T-helper 1 cell treated with Interleukin-12 subunit alpha and Interleukin-12 subunit beta and Interleukin-4 antibody, amounts not matched to agents 30 μg/mL and 1 μg/mL, for 36 hours (primary cell): ENCODE measurements at regions not wholly inside any gene's neighbourhood (a gene's known extent, or its start where the extent isn't known, plus 50 kb on each side); places are given as distances from the start of the nearest gene placed in this dataset.

ENCODE experiments used
- H3K27ac Mint-ChIP-seq: one replicate; pipeline ENCODE4 v1.8.0; 2021; ENCODE audit warnings: mild to moderate bottlenecking, mixed read lengths
- H3K27me3 Mint-ChIP-seq: one replicate; pipeline ENCODE4 v1.8.0; 2021; ENCODE audit warnings: low read depth, mixed read lengths
- H3K36me3 Mint-ChIP-seq: one replicate; pipeline ENCODE4 v1.8.0; 2021; ENCODE audit warnings: low read depth, mixed read lengths
- H3K4me1 Mint-ChIP-seq: one replicate; pipeline ENCODE4 v1.8.0; 2021; ENCODE audit warnings: low read depth, mixed read lengths
- H3K4me3 Mint-ChIP-seq: one replicate; pipeline ENCODE4 v1.8.0; 2021; ENCODE audit warnings: mild to moderate bottlenecking, moderate library complexity, mixed read lengths
- H3K9me3 Mint-ChIP-seq: one replicate; pipeline ENCODE4 v1.8.0; 2021; ENCODE audit warnings: mixed read lengths

DNA sequence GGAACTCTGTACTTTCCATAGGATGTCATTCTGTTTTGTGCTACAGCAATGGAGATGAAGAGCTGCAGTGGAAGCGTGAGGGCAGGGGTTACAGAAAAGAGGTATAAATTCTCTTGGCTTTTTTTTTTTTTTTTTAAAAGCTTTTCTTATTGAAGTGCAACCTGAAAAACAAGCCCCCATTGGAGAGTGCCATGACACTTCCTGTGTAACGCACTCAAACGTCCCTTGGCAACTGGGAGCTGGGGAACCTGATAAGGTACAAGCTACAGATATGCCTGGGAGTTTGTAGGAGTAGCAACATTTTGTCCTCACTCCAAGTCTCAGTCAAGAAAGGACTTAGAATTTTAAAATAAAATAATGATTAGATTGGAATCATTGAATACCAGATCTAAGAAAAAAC is 512.1 kb downstream of the RPS24 start:
- Mint-ChIP-seq H3K4me1 (peaks cover 14% of the 10 kb centered on the region), H3K9me3 (no peaks in the 10 kb centered on the region), H3K36me3 (no peaks in the 10 kb centered on the region), H3K4me3 (no peak overlapping the region), H3K27ac (no peak overlapping the region), H3K27me3 (no peaks in the 10 kb centered on the region)

DNA sequence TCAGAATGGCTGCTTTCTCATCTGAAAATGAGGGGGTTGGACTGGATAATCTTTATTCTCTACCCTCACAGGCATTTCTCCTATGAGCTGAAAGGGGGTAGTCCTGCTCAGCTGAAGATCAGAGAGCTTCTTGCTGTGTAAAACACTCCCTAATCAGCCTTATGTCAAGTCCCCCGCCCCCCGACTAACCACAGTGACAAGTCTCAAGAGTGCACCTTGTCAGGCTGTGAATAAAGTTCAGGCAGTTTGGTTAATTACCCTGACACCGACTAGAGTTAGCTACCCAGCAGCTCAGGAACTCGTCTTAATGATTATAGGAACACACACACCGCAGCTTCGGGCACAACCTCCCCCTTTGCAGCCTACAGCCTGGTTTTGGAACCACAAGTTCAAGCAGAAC is 513.7 kb downstream of the RPS24 start:
- Mint-ChIP-seq H3K9me3 (no peaks in the 10 kb centered on the region), H3K27ac (no peak overlapping the region), H3K36me3 (no peaks in the 10 kb centered on the region), H3K27me3 (no peaks in the 10 kb centered on the region), H3K4me3 (no peak overlapping the region), H3K4me1 (peaks cover 3% of the 10 kb centered on the region)

DNA sequence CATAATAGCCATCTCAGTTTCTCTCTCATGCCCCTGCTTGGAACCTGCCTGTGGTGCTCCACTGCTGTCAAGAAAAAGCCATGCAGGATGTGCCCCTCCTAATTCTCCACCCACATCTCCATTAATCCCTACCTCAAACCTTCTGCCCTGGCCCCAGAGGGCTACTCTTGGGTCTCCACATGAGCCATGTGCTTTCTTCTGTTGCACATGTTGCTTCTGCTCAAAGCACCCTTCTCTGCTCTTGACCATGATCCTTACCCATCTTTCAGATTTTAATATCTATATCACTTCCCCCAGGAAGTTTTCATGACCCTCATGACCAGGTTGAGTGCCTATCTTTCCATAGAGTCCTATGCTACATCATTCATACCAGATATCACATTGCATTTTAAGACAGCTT is 514.2 kb downstream of the RPS24 start:
- Mint-ChIP-seq H3K9me3 (no peaks in the 10 kb centered on the region), H3K36me3 (no peaks in the 10 kb centered on the region), H3K4me3 (no peak overlapping the region), H3K4me1 (no peaks in the 10 kb centered on the region), H3K27ac (no peak overlapping the region), H3K27me3 (no peaks in the 10 kb centered on the region)

DNA sequence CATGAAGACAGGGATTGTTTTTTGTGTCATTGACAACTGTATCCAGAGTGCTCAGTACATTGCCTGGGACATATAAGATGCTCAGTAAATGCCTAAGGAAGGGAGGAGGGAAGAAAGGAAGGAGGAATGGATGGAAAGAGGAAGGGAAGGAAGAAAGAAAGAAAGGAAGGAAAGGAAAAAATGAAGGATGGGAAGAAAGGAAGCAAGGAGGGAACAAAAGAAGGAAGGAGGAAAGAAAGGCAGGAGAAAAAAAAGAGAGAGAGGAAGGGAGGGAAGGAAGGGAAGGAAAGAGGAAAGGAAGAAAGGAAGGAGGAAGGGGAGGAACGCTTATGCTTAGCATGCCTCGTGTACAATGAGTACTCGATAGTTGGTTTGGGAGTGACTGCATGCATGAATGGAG is 514.7 kb downstream of the RPS24 start:
- no peaks in the 10 kb centered on the region for H3K36me3 Mint-ChIP-seq
- H3K9me3 Mint-ChIP-seq: no peaks in the 10 kb centered on the region
- H3K4me1 Mint-ChIP-seq: no peaks in the 10 kb centered on the region
- H3K4me3 Mint-ChIP-seq: no peak overlapping the region
- no peaks in the 10 kb centered on the region for H3K27me3 Mint-ChIP-seq
- H3K27ac Mint-ChIP-seq: no peak overlapping the region

DNA sequence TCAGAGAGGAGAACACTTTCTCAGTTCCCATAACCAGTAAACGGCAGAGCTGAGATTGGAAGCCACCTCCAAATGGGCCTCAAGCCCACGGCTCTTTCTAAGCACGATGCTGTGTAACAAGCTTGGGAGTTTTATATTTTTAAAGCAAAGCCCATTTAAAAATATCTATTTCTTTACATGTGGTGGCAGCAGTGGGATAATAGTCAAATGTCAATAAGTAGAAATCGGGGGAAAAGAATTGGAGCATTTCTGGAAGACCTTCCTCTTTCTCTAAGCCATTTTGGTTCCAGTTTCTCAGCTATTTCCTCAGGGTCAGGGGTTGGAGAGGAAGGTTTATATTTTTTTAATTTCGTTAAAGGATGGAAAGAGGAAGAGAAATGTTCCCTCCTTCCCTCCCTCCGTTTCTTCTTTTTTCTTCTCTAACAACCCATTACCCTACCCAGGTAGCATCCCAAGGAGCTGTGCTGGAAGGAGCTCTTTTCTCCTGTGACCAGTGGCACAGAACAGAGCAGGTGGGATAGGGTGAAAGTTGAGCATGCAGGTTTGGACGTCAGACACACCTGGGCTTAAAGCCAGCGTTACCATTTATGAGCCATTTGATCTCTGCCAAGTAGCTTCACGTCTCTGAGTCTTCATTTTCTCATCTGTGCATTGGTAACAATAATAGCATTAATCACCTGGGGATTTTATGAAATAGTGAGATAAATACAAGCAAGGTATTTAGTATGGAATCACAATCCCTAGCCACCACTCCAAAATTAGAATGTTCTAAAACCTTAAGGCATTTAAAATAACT is 515.7 kb downstream of the RPS24 start:
- no peak overlapping the region for H3K27ac Mint-ChIP-seq

DNA sequence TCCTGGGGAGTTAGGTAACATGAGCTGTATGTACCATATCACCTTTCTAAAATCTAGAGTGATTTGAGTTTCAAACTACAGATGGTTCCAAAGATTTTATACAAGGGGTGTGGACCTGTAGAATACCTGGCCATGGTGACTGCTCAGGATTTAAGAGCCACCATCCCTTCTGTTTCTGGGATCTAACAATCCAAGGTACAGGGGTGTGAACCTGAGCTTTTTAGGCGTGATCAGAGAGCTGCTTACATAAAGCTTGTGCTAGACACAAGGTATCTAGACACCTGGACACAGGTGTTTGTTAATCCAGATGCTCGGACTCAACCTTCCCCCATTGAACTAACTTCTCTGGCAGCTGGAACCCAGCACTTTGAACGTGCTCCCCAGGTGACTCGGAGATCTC is 516.4 kb downstream of the RPS24 start:
- H3K4me3 Mint-ChIP-seq: no peak overlapping the region
- H3K4me1 Mint-ChIP-seq: no peaks in the 10 kb centered on the region
- H3K27ac Mint-ChIP-seq: no peak overlapping the region
- H3K9me3 Mint-ChIP-seq: no peaks in the 10 kb centered on the region
- H3K27me3 Mint-ChIP-seq: no peaks in the 10 kb centered on the region
- no peaks in the 10 kb centered on the region for H3K36me3 Mint-ChIP-seq

More for the DNA sequence above, 515.7 kb downstream of the RPS24 start:
- Mint-ChIP-seq H3K27me3 (no peaks in the 10 kb centered on the region), H3K4me3 (no peak overlapping the region), H3K4me1 (no peaks in the 10 kb centered on the region), H3K36me3 (no peaks in the 10 kb centered on the region), H3K9me3 (no peaks in the 10 kb centered on the region)

DNA sequence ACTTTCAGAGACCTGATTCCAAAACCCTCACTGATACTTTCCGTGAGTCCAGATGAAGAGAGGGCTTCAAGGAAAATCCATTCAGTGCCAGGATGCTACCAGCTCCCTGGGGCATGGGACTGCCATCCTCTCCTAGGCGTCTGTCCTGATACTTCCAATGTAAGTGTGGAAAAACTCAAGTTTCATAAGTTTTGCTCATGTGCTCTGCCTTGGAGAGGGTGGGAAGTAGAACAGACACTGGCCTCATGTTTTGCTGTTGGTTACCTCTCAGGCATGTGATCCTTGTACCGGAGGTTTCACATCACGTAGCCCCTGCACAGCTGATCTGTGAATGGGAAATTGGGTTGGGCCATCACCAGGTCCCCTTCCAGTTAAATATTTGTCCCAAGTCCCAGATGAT is 517.1 kb downstream of the RPS24 start:
- Mint-ChIP-seq H3K4me1 (no peaks in the 10 kb centered on the region), H3K27ac (no peak overlapping the region), H3K27me3 (no peaks in the 10 kb centered on the region), H3K36me3 (no peaks in the 10 kb centered on the region), H3K4me3 (no peak overlapping the region), H3K9me3 (no peaks in the 10 kb centered on the region)

DNA sequence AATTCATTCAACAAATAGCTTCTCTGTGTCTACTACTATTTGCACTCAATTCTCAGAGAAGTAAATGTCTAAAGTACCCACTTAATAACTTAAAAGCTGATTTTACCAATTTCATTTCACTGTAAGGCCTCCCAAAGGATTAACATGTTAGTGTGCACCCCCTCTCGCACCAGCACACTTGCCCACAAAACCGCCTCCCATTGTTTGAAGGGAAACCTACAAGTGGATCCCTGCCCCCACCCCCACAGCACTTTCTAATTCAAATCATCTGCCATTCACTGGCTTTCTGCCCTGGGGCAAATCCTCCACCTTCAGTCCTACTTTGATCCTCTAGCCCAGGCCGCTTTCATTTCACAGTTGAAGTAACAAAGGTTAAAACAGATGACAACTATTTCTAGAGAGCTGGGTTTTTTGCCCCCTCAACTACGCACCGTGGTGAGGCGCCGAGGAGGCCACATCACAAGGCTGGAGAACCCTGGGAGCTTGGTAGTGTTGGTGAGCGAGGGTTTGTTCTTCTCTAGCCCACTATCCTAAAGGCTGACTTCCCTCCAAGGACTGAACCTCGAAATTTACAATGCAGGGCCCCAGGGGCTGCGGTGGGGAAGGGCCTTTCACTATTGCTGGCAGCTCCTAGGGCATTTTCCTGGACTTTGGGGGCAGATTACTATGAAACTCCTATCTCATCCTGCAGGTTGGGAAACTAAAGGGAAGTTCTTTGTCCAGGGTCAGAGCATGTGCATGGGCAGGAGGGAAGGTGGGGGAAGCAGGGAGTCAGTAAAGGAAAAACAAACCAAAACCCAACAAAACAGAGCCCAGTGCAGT is 517.4 kb upstream of the ZMIZ1 start:
- Mint-ChIP-seq H3K9me3 (no peaks in the 10 kb centered on the region), H3K4me1 (no peaks in the 10 kb centered on the region), H3K27me3 (no peaks in the 10 kb centered on the region), H3K4me3 (no peak overlapping the region), H3K27ac (no peak overlapping the region), H3K36me3 (no peaks in the 10 kb centered on the region)

DNA sequence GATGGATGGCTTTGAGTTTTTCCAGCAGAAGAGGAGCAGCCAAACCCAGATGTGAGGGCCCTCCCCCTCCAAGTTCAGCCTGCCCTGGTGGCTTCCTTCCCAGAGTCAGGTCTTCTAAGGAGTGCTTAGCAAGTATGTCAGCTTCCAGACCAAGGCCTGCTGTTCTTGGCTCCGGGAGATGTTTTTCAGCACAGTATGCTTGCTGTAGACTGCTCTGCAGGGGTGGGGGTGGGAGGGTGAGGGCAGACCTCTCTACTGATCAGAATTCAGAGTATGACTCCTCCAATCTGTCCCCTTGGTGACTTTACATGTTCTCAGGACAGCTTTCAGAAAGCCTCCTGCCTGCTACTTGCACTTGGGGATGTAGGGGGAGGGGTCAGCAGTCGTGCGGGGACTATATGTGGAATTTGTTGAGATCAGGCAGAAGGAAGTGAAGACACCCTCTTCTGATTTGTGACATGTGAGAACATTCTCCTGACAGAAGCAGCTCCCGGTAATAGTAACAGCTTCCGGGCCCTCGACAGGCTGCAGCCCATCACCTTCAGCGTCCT is 516.4 kb upstream of the ZMIZ1 start:
- H3K4me1 Mint-ChIP-seq: no peaks in the 10 kb centered on the region

DNA sequence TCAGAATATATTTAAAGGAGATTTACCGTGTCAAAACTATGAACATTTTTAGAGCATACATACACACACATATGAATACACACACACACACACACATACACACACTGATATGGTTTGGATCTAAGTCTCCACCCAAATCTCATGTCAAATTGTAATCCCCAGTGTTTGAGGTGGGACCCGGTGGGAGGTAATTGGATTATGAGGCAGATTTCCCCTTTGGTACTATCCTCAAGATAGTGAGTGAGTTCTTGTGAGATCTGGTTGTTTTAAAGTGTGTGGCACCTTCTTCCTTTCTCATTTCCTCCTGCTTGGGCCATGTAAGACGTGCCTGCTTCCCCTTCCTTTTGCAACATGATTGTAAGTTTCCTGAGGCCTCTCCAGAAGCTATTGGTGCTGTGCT is 515.0 kb upstream of the ZMIZ1 start:
- H3K27ac Mint-ChIP-seq: no peak overlapping the region
- no peaks in the 10 kb centered on the region for H3K36me3 Mint-ChIP-seq
- H3K4me3 Mint-ChIP-seq: no peak overlapping the region
- H3K4me1 Mint-ChIP-seq: no peaks in the 10 kb centered on the region
- H3K27me3 Mint-ChIP-seq: peaks cover 7% of the 10 kb centered on the region
- H3K9me3 Mint-ChIP-seq: no peaks in the 10 kb centered on the region

More for the DNA sequence above, 516.4 kb upstream of the ZMIZ1 start:
- Mint-ChIP-seq H3K27me3 (peaks cover 7% of the 10 kb centered on the region), H3K36me3 (no peaks in the 10 kb centered on the region), H3K4me3 (no peak overlapping the region), H3K27ac (no peak overlapping the region), H3K9me3 (no peaks in the 10 kb centered on the region)

DNA sequence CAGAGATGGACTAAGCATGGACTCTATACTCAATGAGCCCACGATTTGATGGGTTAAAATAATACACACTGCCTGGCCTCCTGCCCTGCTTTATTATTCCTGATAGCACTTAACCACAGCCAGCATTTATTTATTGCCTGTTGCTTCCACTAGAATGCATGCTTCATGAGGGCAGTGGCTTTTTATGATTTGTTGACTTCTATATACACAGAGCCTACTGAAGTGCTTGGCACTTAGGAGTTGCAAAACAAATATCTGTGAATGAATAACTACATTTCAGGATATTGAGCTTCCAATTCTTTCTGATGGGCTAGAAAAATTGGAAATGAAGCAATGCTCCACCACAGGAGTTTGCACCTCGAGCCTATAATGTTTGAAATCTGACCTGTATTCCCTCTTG is 513.6 kb upstream of the ZMIZ1 start:
- no peaks in the 10 kb centered on the region for H3K36me3 Mint-ChIP-seq
- H3K4me3 Mint-ChIP-seq: no peak overlapping the region
- H3K27ac Mint-ChIP-seq: no peak overlapping the region
- H3K27me3 Mint-ChIP-seq: peaks cover 7% of the 10 kb centered on the region
- H3K4me1 Mint-ChIP-seq: no peaks in the 10 kb centered on the region
- no peaks in the 10 kb centered on the region for H3K9me3 Mint-ChIP-seq

DNA sequence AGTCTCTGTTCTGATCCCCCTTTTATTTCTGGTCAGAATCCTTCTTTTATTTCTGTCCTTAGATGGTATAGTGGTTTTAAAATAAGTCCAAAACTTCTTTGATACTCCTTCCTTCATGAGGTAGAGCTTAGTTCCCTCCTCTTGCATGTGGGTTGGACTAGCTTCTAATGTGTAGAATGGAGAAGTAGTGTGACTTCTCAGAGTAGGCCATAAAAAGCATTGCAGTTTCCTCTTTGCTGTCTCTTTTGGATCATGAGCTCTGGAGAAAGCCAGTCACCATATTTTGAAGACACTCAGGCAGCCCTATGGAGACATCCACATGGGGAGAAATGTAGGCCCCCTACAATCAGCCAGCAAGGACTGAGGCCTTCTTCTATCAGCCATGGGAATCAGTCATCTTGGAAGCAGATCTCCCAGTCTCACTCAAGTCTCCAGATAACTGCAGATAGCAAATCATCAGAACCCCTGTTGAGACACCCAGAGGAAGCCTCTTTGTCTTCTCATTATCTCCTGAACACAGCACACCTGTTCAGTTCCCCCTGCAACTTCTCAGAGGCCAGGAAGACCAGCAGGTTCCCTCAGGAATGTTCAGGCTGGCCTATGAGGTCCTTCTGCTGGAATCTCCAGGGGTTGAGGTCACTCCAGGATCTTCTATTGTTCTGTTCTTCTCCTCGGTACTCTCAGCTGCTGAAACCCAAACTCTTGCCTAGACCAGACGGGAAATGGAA is 511.9 kb upstream of the ZMIZ1 start:
- Mint-ChIP-seq H3K36me3 (no peaks in the 10 kb centered on the region), H3K4me3 (no peak overlapping the region)

DNA sequence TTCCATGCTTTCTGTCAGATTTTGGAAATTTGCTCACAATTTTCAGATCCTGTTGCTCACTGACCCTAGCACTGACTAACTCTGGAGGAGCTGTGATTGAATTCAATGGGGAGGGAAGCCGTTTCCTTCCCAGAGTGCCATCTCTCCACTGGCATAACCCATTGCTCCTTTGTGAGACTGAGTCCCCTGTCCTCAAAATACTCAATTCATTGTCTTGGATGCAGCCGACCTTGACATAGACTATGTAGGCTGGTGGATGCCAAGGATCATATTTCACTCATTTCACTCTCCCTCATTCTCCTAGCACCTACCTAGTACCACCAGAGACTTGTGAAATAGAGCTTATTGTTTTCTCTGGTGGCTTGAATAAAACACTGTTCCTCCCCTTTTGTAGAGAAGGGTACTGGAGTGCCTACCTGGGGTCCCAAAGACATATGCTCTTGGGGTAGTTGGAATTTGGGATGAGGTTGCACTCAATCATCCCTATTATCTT is 511.3 kb upstream of the ZMIZ1 start:
- Mint-ChIP-seq H3K4me1 (no peaks in the 10 kb centered on the region), H3K27me3 (peaks cover 7% of the 10 kb centered on the region), H3K27ac (no peak overlapping the region), H3K4me3 (no peak overlapping the region), H3K36me3 (no peaks in the 10 kb centered on the region), H3K9me3 (no peaks in the 10 kb centered on the region)

More for the DNA sequence above, 511.9 kb upstream of the ZMIZ1 start:
- Mint-ChIP-seq H3K9me3 (no peaks in the 10 kb centered on the region), H3K27ac (no peak overlapping the region), H3K4me1 (no peaks in the 10 kb centered on the region), H3K27me3 (peaks cover 7% of the 10 kb centered on the region)

DNA sequence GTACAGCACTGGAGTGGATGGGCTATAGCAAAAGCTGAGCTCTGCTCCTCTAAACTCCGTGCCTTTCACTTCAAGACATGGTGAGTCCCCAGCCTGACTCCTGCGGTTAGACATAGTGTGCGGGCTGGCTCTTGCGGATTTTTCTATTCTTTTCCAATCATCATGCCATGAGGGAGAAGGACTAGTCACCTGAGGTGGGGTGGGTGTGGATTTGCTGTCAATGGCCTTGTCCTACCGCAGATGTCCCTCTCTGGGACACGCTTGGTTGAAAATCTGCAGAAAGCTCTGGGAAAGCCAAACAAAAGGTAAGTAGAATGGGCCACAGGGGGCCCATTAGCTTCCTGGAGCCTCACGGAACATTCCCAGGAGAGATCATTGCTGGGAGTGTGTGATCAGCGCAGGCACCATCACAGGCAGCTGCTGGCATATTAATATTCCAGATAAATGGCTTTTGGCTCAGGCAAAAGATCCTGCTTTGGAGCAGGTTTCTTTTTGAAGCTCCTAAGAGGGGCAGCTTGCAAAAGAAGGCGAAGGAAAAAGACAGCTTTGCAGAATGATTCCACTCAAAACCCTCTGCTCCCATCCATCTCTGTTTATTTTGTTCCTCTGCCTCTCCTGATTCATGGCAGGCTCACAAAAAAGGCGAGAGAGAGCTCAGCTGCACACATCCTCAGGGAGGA is 509.0 kb upstream of the ZMIZ1 start:
- H3K36me3 Mint-ChIP-seq: no peaks in the 10 kb centered on the region
- no peak overlapping the region for H3K4me3 Mint-ChIP-seq
- no peaks in the 10 kb centered on the region for H3K4me1 Mint-ChIP-seq
- H3K27me3 Mint-ChIP-seq: peaks cover 7% of the 10 kb centered on the region
- no peaks in the 10 kb centered on the region for H3K9me3 Mint-ChIP-seq
- H3K27ac Mint-ChIP-seq: no peak overlapping the region
